ENCODE measurements at regions not wholly inside any gene's neighbourhood (a gene's known extent, or its start where the extent isn't known, plus 50 kb on each side); places are given as distances from the start of the nearest gene placed in this dataset.

DNA sequence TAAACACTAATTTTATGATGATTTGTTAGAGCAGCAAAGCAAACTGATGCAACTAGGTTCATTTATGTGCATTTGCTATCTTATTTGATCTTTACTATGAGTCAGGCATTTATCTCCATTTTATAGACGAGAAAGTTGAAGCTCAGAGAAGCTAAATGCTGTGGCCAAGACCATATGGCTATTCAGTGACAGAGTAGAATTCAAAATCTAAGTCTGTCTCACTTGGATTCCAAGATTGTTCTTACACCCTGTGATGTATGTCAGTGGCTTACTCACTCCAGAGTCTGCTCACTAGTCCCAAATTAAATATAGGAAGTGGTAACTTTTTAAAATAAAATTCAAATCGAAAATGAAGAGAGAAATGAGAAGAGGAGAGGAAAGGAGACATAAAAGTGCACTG is 114.0 kb upstream of the DDX18 start:
- Histone ChIP-seq H2AFZ (ENCODE audit: low read depth, low read length) (no peak overlapping the region), H3K9me3 (replicated peaks; ENCODE audit: control insufficient read depth, insufficient read depth, low read length) (peaks cover 3% of the 10 kb centered on the region), H3K79me2 (ENCODE audit: control insufficient read depth, insufficient read depth, low read length) (no peaks in the 10 kb centered on the region), H4K20me1 (replicated peaks; ENCODE audit: control insufficient read depth, extremely low read depth, insufficient read depth, low read length) (no peaks in the 10 kb centered on the region), H3K4me3 (replicated peaks in 1 of 3; ENCODE audit: insufficient read depth in 1 of 3, low read depth in 1 of 3, low read length in 3 of 3) (no peak overlapping the region), H3K9ac (replicated peaks; ENCODE audit: extremely low read depth, insufficient read depth, low read length) (no peak overlapping the region), H3K27ac (ENCODE audit: insufficient read depth, low read depth, low read length) (no peak overlapping the region), H3K4me2 (ENCODE audit: insufficient read depth, low read length) (no peak overlapping the region), H3K27me3 (ENCODE audit: control insufficient read depth in 2 of 2, insufficient read depth in 2 of 2, low read length in 2 of 2) (no peaks in the 10 kb centered on the region), H3K9me1 (replicated peaks; ENCODE audit: control insufficient read depth, extremely low read depth, insufficient read depth, low read length) (no peaks in the 10 kb centered on the region), H3K4me1 (ENCODE audit: control insufficient read depth, extremely low read depth, insufficient read depth, low read length) (no peaks in the 10 kb centered on the region), H3K36me3 (ENCODE audit: control insufficient read depth in 2 of 2, extremely low read depth in 1 of 2, insufficient read depth in 2 of 2, low read length in 2 of 2) (no peaks in the 10 kb centered on the region)
- DNase-seq (ENCODE audit: low read depth, low spot score) (no peak), FAIRE-seq (no peak)
- intact Hi-C loops (cut with micrococcal nuclease) (no loop called here), dilution Hi-C loops (cut with MboI; ENCODE audit: extremely low pct_ligation_motif_present, low sequenced_read_pairs) (no loop called here)
- CTCF ChIA-PET, result no interaction called here
- BruUV-seq (replicated peaks), result no TSS peak
- TF ChIP-seq MYC (IDR thresholded peaks at IDR 0.05; ENCODE audit: low read depth, low read length), result no peak
- no peak for TF ChIP-seq EZH2 (IDR thresholded peaks at IDR 0.05; ENCODE audit: borderline replicate concordance, low read depth, low read length, severe bottlenecking)
- no peak for TF ChIP-seq POLR2AphosphoS5 (IDR thresholded peaks at IDR 0.05; ENCODE audit: insufficient read depth, low read depth, low read length)
- no peak for TF ChIP-seq CTCF (IDR thresholded peaks at IDR 0.05; ENCODE audit: extremely low read depth in 1 of 2, insufficient read depth in 1 of 2, low read depth in 1 of 2, low read length in 2 of 2)
- POLR2A ChIA-PET, result no interaction called here

DNA sequence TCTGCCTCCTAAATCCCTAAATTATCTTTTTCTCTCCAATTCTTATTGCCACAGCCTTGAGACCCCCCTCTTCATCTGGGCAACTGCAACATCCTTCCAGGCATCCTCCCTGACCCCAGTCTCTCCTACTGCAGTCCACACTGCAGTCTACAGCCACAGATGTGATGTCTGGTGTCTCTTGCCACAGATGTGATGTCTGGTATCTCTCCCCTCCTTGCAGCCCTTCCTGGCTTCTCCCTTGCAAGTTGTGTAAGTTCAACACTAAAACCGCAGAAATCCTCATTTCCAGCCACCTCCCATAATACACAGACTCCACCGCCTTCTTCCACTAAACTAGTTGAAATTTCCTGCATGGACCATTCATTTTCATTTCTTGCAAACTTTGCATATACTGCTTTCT is 113.1 kb upstream of the DDX18 start:
- FAIRE-seq, result no peak

More for the DNA sequence above, 113.1 kb upstream of the DDX18 start:
- no peaks in the 10 kb centered on the region for H3K36me3 ChIP-seq (ENCODE audit: control insufficient read depth in 2 of 2, extremely low read depth in 1 of 2, insufficient read depth in 2 of 2, low read length in 2 of 2)
- BruUV-seq (replicated peaks), result no TSS peak
- no peak overlapping the region for H2AFZ ChIP-seq (ENCODE audit: low read depth, low read length)
- H3K4me1 ChIP-seq (ENCODE audit: control insufficient read depth, extremely low read depth, insufficient read depth, low read length), result no peaks in the 10 kb centered on the region
- no peaks in the 10 kb centered on the region for H4K20me1 ChIP-seq (replicated peaks; ENCODE audit: control insufficient read depth, extremely low read depth, insufficient read depth, low read length)
- ChIA-PET POLR2A (no interaction called here), CTCF (no interaction called here)
- no peaks in the 10 kb centered on the region for H3K27me3 ChIP-seq (ENCODE audit: control insufficient read depth in 2 of 2, insufficient read depth in 2 of 2, low read length in 2 of 2)
- dilution Hi-C loops (cut with MboI; ENCODE audit: extremely low pct_ligation_motif_present, low sequenced_read_pairs) (no loop called here), intact Hi-C loops (cut with micrococcal nuclease) (no loop called here)
- H3K9ac ChIP-seq (replicated peaks; ENCODE audit: extremely low read depth, insufficient read depth, low read length), result no peak overlapping the region
- H3K9me1 ChIP-seq (replicated peaks; ENCODE audit: control insufficient read depth, extremely low read depth, insufficient read depth, low read length), result no peaks in the 10 kb centered on the region
- H3K4me3 ChIP-seq (replicated peaks in 1 of 3; ENCODE audit: insufficient read depth in 1 of 3, low read depth in 1 of 3, low read length in 3 of 3), result no peak overlapping the region
- H3K79me2 ChIP-seq (ENCODE audit: control insufficient read depth, insufficient read depth, low read length), result no peaks in the 10 kb centered on the region
- no peak for DNase-seq (ENCODE audit: low read depth, low spot score)
- TF ChIP-seq MYC (IDR thresholded peaks at IDR 0.05; ENCODE audit: low read depth, low read length) (no peak), EZH2 (IDR thresholded peaks at IDR 0.05; ENCODE audit: borderline replicate concordance, low read depth, low read length, severe bottlenecking) (no peak), JUN (IDR thresholded peaks at IDR 0.05; ENCODE audit: borderline replicate concordance, insufficient read depth, insufficient read length, low read depth) (no peak), GATA2 (IDR thresholded peaks at IDR 0.05; ENCODE audit: insufficient read depth, insufficient read length, low read depth, low read length) (no peak), FOS (IDR thresholded peaks at IDR 0.05; ENCODE audit: borderline replicate concordance, insufficient read depth, low read length) (no peak), CTCF (IDR thresholded peaks at IDR 0.05; ENCODE audit: extremely low read depth in 1 of 2, insufficient read depth in 1 of 2, low read depth in 1 of 2, low read length in 2 of 2) (no peak), POLR2A (IDR thresholded peaks at IDR 0.05; ENCODE audit: low read depth, low read length) (no peak), POLR2AphosphoS5 (IDR thresholded peaks at IDR 0.05; ENCODE audit: insufficient read depth, low read depth, low read length) (no peak)
- TF ChIP-seq, protein P1, sequence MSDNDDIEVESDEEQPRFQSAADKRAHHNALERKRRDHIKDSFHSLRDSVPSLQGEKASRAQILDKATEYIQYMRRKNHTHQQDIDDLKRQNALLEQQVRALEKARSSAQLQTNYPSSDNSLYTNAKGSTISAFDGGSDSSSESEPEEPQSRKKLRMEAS (IDR thresholded peaks at IDR 0.05; ENCODE audit: insufficient read depth, insufficient read length), result no peak
- no peak overlapping the region for H3K27ac ChIP-seq (ENCODE audit: insufficient read depth, low read depth, low read length)
- no peak overlapping the region for H3K4me2 ChIP-seq (ENCODE audit: insufficient read depth, low read length)
- peaks cover 3% of the 10 kb centered on the region for H3K9me3 ChIP-seq (replicated peaks; ENCODE audit: control insufficient read depth, insufficient read depth, low read length)
